Keratinocyte (primary cell): ENCODE measurements at regions not wholly inside any gene's neighbourhood (a gene's known extent, or its start where the extent isn't known, plus 50 kb on each side); places are given as distances from the start of the nearest gene placed in this dataset.

Source experiments
- DNase-seq: peaks from one replicate; pipeline ENCODE4 v3.0.0-alpha.2; 2011; ENCODE audit warnings: low read depth, missing footprints, low spot score
- FAIRE-seq: peaks from 2 replicates; lab custom pipeline; 2011; peaks lifted over from hg19 to GRCh38; lab: Jason Lieb, UNC
- H2AFZ ChIP-seq: 2 replicates; pipeline ENCODE4 v1.6.0; 2012; ENCODE audit warnings: low read length, control low read depth, inconsistent platforms; ENCODE audit not compliant: control insufficient read depth
- H3K27ac ChIP-seq: 2 replicates; pipeline ENCODE4 v1.5.1; 2011; ENCODE audit warnings: low read length; ENCODE audit not compliant: control insufficient read depth, insufficient read depth
- H3K27me3 ChIP-seq: 3 replicates; pipeline ENCODE4 v1.6.0; 2011; ENCODE audit warnings: low read length; ENCODE audit not compliant: control insufficient read depth, insufficient read depth; ENCODE audit errors: extremely low read depth
- H3K36me3 ChIP-seq, 2 experiments: 2 replicates in 1 of 2; 3 replicates in 1 of 2; pipeline ENCODE4 v1.5.1; 2011; ENCODE audit warnings: low read length in 2 of 2, mild to moderate bottlenecking in 1 of 2; ENCODE audit not compliant: control insufficient read depth in 2 of 2, insufficient read depth in 2 of 2; ENCODE audit errors: extremely low read depth in 1 of 2
- H3K4me1 ChIP-seq: 3 replicates; pipeline ENCODE4 v1.5.1; 2011; ENCODE audit warnings: low read length; ENCODE audit not compliant: control insufficient read depth, insufficient read depth; ENCODE audit errors: extremely low read depth
- H3K4me2 ChIP-seq: 3 replicates; pipeline ENCODE4 v1.6.0; 2011; ENCODE audit warnings: low read depth, low read length; ENCODE audit not compliant: control insufficient read depth, insufficient read depth; ENCODE audit errors: extremely low read depth
- H3K4me3 ChIP-seq, 3 experiments: fragments of 200-600 bp in 1 of 3; sonication (generic) in 1 of 3; 2 replicates in 2 of 3; 3 replicates in 1 of 3; pipeline ENCODE4 v1.5.1; 2011 to 2016; ENCODE audit warnings: low read length in 3 of 3, mild to moderate bottlenecking in 3 of 3, control low read depth in 2 of 3, inconsistent platforms in 1 of 3, low read depth in 1 of 3, mixed read lengths in 1 of 3, mixed run types in 1 of 3, moderate library complexity in 1 of 3; ENCODE audit not compliant: control insufficient read depth in 2 of 3, insufficient read depth in 2 of 3; ENCODE audit errors: extremely low read depth in 1 of 3
- H3K79me2 ChIP-seq: 2 replicates; pipeline ENCODE4 v1.6.0; 2012; ENCODE audit warnings: low read length; ENCODE audit not compliant: control insufficient read depth, insufficient read depth
- H3K9ac ChIP-seq: 3 replicates; pipeline ENCODE4 v1.6.0; 2011; ENCODE audit warnings: low read length; ENCODE audit not compliant: control insufficient read depth, insufficient read depth; ENCODE audit errors: extremely low read depth
- H3K9me1 ChIP-seq: 3 replicates; pipeline ENCODE4 v1.6.0; 2011; ENCODE audit warnings: low read length; ENCODE audit not compliant: control insufficient read depth, insufficient read depth; ENCODE audit errors: extremely low read depth
- H3K9me3 ChIP-seq: 2 replicates; pipeline ENCODE4 v1.5.1; 2012; ENCODE audit warnings: low read depth, low read length; ENCODE audit not compliant: control insufficient read depth
- H4K20me1 ChIP-seq: 3 replicates; pipeline ENCODE4 v1.6.0; 2011; ENCODE audit warnings: low read length; ENCODE audit not compliant: control insufficient read depth, insufficient read depth; ENCODE audit errors: extremely low read depth
- CTCF ChIP-seq, 3 experiments: IDR thresholded peaks in 1 of 3; conservative IDR thresholded peaks in 1 of 3; optimal IDR thresholded peaks in 1 of 3; 2 replicates in 2 of 3; 3 replicates in 1 of 3; pipeline versions ENCODE3 to v1.5.1; 2011; ENCODE audit warnings: low read length in 3 of 3, mild to moderate bottlenecking in 3 of 3, moderate library complexity in 2 of 3, control low read depth in 1 of 3, inconsistent platforms in 1 of 3; ENCODE audit not compliant: insufficient read depth in 2 of 3; ENCODE audit errors: extremely low read depth in 1 of 3
- EZH2 ChIP-seq: IDR thresholded peaks from one replicate; pipeline ENCODE4 v1.6.1; 2012; ENCODE audit warnings: inconsistent platforms, mild to moderate bottlenecking, low read length, moderate library complexity
- dilution Hi-C: fragments of 300-500 bp; cut with MboI; formaldehyde crosslinking; loops from one replicate; pipeline ENCODE4 v1.7.0; 2020; ENCODE audit warnings: low sequenced_read_pairs; ENCODE audit not compliant: extremely low pct_ligation_motif_present

- no peak for TF ChIP-seq EZH2
- TF ChIP-seq CTCF (optimal IDR thresholded peaks at IDR 0.05 in 1 of 3, IDR thresholded peaks at IDR 0.05 in 1 of 3, conservative IDR thresholded peaks at IDR 0.05 in 1 of 3; ENCODE audit: extremely low read depth in 1 of 3, insufficient read depth in 2 of 3, low read length in 3 of 3) = no peak
- H3K36me3 ChIP-seq = no peaks in the 10 kb centered on the region
- FAIRE-seq (no peak), DNase-seq (no peak)
- H2AFZ ChIP-seq = no peak overlapping the region
- H3K4me2 ChIP-seq = no peak overlapping the region
- H3K79me2 ChIP-seq = no peaks in the 10 kb centered on the region
- no peaks in the 10 kb centered on the region for H3K27me3 ChIP-seq
- no peak overlapping the region for H3K9ac ChIP-seq
- no peaks in the 10 kb centered on the region for H3K4me1 ChIP-seq
- H3K27ac ChIP-seq = no peak overlapping the region
- H3K9me1 ChIP-seq = no peaks in the 10 kb centered on the region
- H4K20me1 ChIP-seq = no peaks in the 10 kb centered on the region
- no peak overlapping the region for H3K4me3 ChIP-seq
- H3K9me3 ChIP-seq = no peaks in the 10 kb centered on the region
- dilution Hi-C loops = no loop called here
These were observed 438.9 kb downstream of the NAV3 start for GRCh38 chr12:78269620-78270019.

GRCh38 chr12:78271546-78271945, 440.9 kb downstream of the NAV3 start:
- H3K4me1 ChIP-seq = no peaks in the 10 kb centered on the region
- H3K4me3 ChIP-seq = no peak overlapping the region
- no peaks in the 10 kb centered on the region for H4K20me1 ChIP-seq
- H3K79me2 ChIP-seq = no peaks in the 10 kb centered on the region
- H2AFZ ChIP-seq = no peak overlapping the region
- no peak overlapping the region for H3K27ac ChIP-seq
- H3K4me2 ChIP-seq = no peak overlapping the region
- H3K9ac ChIP-seq = no peak overlapping the region
- H3K36me3 ChIP-seq = no peaks in the 10 kb centered on the region
- FAIRE-seq (no peak), DNase-seq (no peak)
- dilution Hi-C loops = no loop called here
- no peaks in the 10 kb centered on the region for H3K9me3 ChIP-seq
- TF ChIP-seq CTCF (optimal IDR thresholded peaks at IDR 0.05 in 1 of 3, IDR thresholded peaks at IDR 0.05 in 1 of 3, conservative IDR thresholded peaks at IDR 0.05 in 1 of 3; ENCODE audit: extremely low read depth in 1 of 3, insufficient read depth in 2 of 3, low read length in 3 of 3) (no peak), EZH2 (no peak)
- no peaks in the 10 kb centered on the region for H3K9me1 ChIP-seq
- H3K27me3 ChIP-seq = no peaks in the 10 kb centered on the region
